K562 (cell line): ENCODE measurements at regions not wholly inside any gene's neighbourhood (a gene's known extent, or its start where the extent isn't known, plus 50 kb on each side); places are given as distances from the start of the nearest gene placed in this dataset.

Source experiments
- ATAC-seq: fragments of 200-7000 bp; cut with Tn5 transposase; 3 replicates; pipeline ENCODE4 v1.9.1; 2020; ENCODE audit warnings: moderate library complexity
- BruUV-seq: library from RNA; stranded (reverse); fragments of 400-500 nt; replicated peaks from 2 replicates; lab custom pipeline; 2021; lab: Mats Ljungman, UMichigan
- CTCF ChIA-PET: fragments of 300-600 bp; formaldehyde crosslinking; extraction: SDS; loops from one replicate; lab custom pipeline; 2021; ENCODE audit warnings: low intra/inter-chr PET ratio; lab: Yijun Ruan, JAX
- POLR2A ChIA-PET: fragments of 300-600, 350-650 bp; sonication (Branson Sonifier 250); formaldehyde crosslinking; extraction: SDS; loops from one replicate; lab custom pipeline; 2021; ENCODE audit warnings: antibody characterized with exemption, inconsistent platforms; lab: Yijun Ruan, JAX
- DNase-seq, 4 experiments: peaks; one replicate each; pipeline versions ENCODE4 v3.0.0 to v3.0.0-alpha.2; 2011 to 2018; ENCODE audit warnings: low spot score in 3 of 4, mixed read lengths in 3 of 4; ENCODE audit errors: extremely low read depth in 1 of 4
- FAIRE-seq: peaks from 2 replicates; lab custom pipeline; 2011; peaks lifted over from hg19 to GRCh38; lab: Jason Lieb, UNC
- H2AFZ ChIP-seq: 2 replicates; pipeline ENCODE4 v1.6.0; 2011; ENCODE audit warnings: low read depth, low read length, control low read depth, inconsistent platforms
- H3K27ac ChIP-seq: fragments of 200-600 bp; 3 replicates; pipeline ENCODE4 v1.8.0; 2011; ENCODE audit warnings: low read depth, mild to moderate bottlenecking, control low read depth, inconsistent platforms, low read length, moderate library complexity, mixed read lengths; ENCODE audit errors: extremely low read depth
- H3K27me3 ChIP-seq, 2 experiments: fragments of 300-600 bp in 1 of 2; 2 replicates in 1 of 2; 3 replicates in 1 of 2; pipeline versions ENCODE4 v1.6.0 to v1.8.0; 2011; ENCODE audit warnings: inconsistent platforms in 2 of 2, low read length in 2 of 2, mild to moderate bottlenecking in 1 of 2, mixed read lengths in 1 of 2, moderate library complexity in 1 of 2; ENCODE audit not compliant: control insufficient read depth in 2 of 2, insufficient read depth in 2 of 2
- H3K36me3 ChIP-seq: fragments of 300-600 bp; 3 replicates; pipeline ENCODE4 v1.8.0; 2011; ENCODE audit warnings: mild to moderate bottlenecking, low read length, inconsistent platforms; ENCODE audit not compliant: control insufficient read depth, insufficient read depth
- H3K4me1 ChIP-seq, 2 experiments: fragments of 200-600 bp in 1 of 2; replicated peaks in 1 of 2; 2 replicates in 1 of 2; 3 replicates in 1 of 2; pipeline versions ENCODE4 v1.5.1 to v1.8.0; 2011; ENCODE audit warnings: inconsistent platforms in 2 of 2, low read length in 2 of 2, mild to moderate bottlenecking in 1 of 2, mixed read lengths in 1 of 2, moderate library complexity in 1 of 2; ENCODE audit not compliant: control insufficient read depth in 2 of 2, insufficient read depth in 2 of 2
- H3K4me2 ChIP-seq: 2 replicates; pipeline ENCODE4 v1.6.1; 2011; ENCODE audit warnings: low read length, control low read depth, inconsistent platforms, mixed read lengths; ENCODE audit not compliant: insufficient read depth
- H3K4me3 ChIP-seq: fragments of 200-600 bp; sonication (generic), shearing (Covaris generic); 2 replicates; pipeline ENCODE4 v1.5.1; 2016; ENCODE audit warnings: control low read depth, inconsistent platforms
- H3K79me2 ChIP-seq: fragments of 200-600 bp; 3 replicates; pipeline ENCODE4 v1.8.0; 2011; ENCODE audit warnings: low read length, inconsistent platforms; ENCODE audit not compliant: control insufficient read depth, insufficient read depth
- H3K9ac ChIP-seq, 2 experiments: 2 replicates each; pipeline versions ENCODE4 v1.6.0 to v1.6.1; 2011; ENCODE audit warnings: low read depth in 2 of 2, low read length in 2 of 2, control low read depth in 1 of 2, inconsistent platforms in 1 of 2, mild to moderate bottlenecking in 1 of 2, mixed read lengths in 1 of 2; ENCODE audit not compliant: insufficient read depth in 1 of 2
- H3K9me1 ChIP-seq: one replicate; pipeline ENCODE4 v1.6.0; 2011; ENCODE audit warnings: inconsistent platforms, mild to moderate bottlenecking, low read length, moderate library complexity; ENCODE audit not compliant: control insufficient read depth, insufficient read depth
- H3K9me3 ChIP-seq: replicated peaks from 2 replicates; pipeline ENCODE4 v1.5.1; 2011; ENCODE audit warnings: low read depth, low read length, inconsistent platforms; ENCODE audit not compliant: control insufficient read depth, insufficient read depth
- H4K20me1 ChIP-seq: replicated peaks from 2 replicates; pipeline ENCODE4 v1.6.1; 2011; ENCODE audit warnings: low read length, inconsistent platforms, mixed read lengths; ENCODE audit not compliant: control insufficient read depth, insufficient read depth
- ATF1 ChIP-seq, 2 experiments: fragments of 450-650 bp in 1 of 2; IDR thresholded peaks; 2 replicates each; pipeline ENCODE4 v1.6.1; 2016; ENCODE audit warnings: missing compliant biosample characterization in 1 of 2, missing genetic modification characterization in 1 of 2
- ATF6 ChIP-seq: sonication (generic); formaldehyde crosslinking; IDR thresholded peaks from 2 replicates; pipeline ENCODE4 v1.4.0; 2020; ENCODE audit warnings: mild to moderate bottlenecking, missing genetic modification reagents
- BCOR ChIP-seq: fragments of 450-650 bp; IDR thresholded peaks from 2 replicates; pipeline ENCODE4 v1.6.1; 2016
- CBX1 ChIP-seq: sonication (generic); IDR thresholded peaks from 2 replicates; pipeline ENCODE4 v1.6.1; 2016; ENCODE audit warnings: antibody characterized with exemption, low read depth, mild to moderate bottlenecking
- CHD4 ChIP-seq: fragments of 200-600 bp; sonication (generic); IDR thresholded peaks from 3 replicates; pipeline ENCODE4 v1.6.1; 2012; ENCODE audit warnings: low read depth, mild to moderate bottlenecking, mixed read lengths, low read length, inconsistent platforms; ENCODE audit not compliant: insufficient read depth, insufficient replicate concordance, poor library complexity, severe bottlenecking
- CREM ChIP-seq: IDR thresholded peaks from 2 replicates; pipeline ENCODE4 v1.6.1; 2014; ENCODE audit warnings: antibody characterized with exemption, low read depth
- FOSL1 ChIP-seq: fragments of 200-800 bp; sonication (Bioruptor generic); conservative IDR thresholded peaks from 2 replicates; pipeline ENCODE4 v1.6.1; 2016; ENCODE audit warnings: missing genetic modification characterization, missing compliant biosample characterization
- KLF13 ChIP-seq: fragments of 450-650 bp; IDR thresholded peaks from 2 replicates; pipeline ENCODE4 v1.6.1; 2016; ENCODE audit warnings: missing genetic modification characterization, low read depth, mild to moderate bottlenecking, missing compliant biosample characterization, moderate library complexity, borderline replicate concordance
- NR3C1 ChIP-seq: sonication (generic); formaldehyde crosslinking; IDR thresholded peaks from 2 replicates; pipeline ENCODE4 v1.8.1; 2022; ENCODE audit warnings: missing genetic modification reagents
- PHB ChIP-seq: fragments of 250-450 bp; sonication (Bioruptor Pico); IDR thresholded peaks from 2 replicates; pipeline ENCODE4 v1.5.0; 2021
- RBFOX2 ChIP-seq: fragments of 200-400 bp; formaldehyde crosslinking; IDR thresholded peaks from 2 replicates; pipeline ENCODE4 v1.6.1; 2017; ENCODE audit warnings: low read depth, mild to moderate bottlenecking, low read length, moderate library complexity
- RBM17 ChIP-seq: fragments of 200-400 bp; formaldehyde crosslinking; IDR thresholded peaks from 2 replicates; pipeline ENCODE4 v1.6.1; 2017; ENCODE audit warnings: low read depth, mild to moderate bottlenecking, low read length, borderline replicate concordance
- RBM25 ChIP-seq: fragments of 200-400 bp; formaldehyde crosslinking; IDR thresholded peaks from 2 replicates; pipeline ENCODE4 v1.6.1; 2018; ENCODE audit warnings: low read length, low read depth, moderate library complexity; ENCODE audit not compliant: severe bottlenecking
- SMARCE1 ChIP-seq: fragments of 450-650 bp; IDR thresholded peaks from 2 replicates; pipeline ENCODE4 v1.7.1; 2016; ENCODE audit warnings: mild to moderate bottlenecking
- TRIM24 ChIP-seq, 2 experiments: fragments of 450-650 bp; IDR thresholded peaks; 2 replicates each; pipeline ENCODE4 v1.6.1; 2016
- ZBTB26 ChIP-seq: fragments of 450-650 bp; formaldehyde crosslinking; IDR thresholded peaks from 2 replicates; pipeline ENCODE4 v1.4.0; 2022; ENCODE audit warnings: missing genetic modification characterization
- ZBTB34 ChIP-seq: fragments of 250-450 bp; sonication (Bioruptor Pico); IDR thresholded peaks from 2 replicates; pipeline ENCODE4 v1.8.0; 2021; ENCODE audit warnings: mild to moderate bottlenecking, moderate library complexity
- ZFP36 ChIP-seq: fragments of 150-350 bp; IDR thresholded peaks from 2 replicates; pipeline ENCODE4 v1.6.1; 2018; ENCODE audit warnings: low read length, low read depth; ENCODE audit not compliant: partially characterized antibody
- ZNF121 ChIP-seq: sonication (generic); formaldehyde crosslinking; conservative IDR thresholded peaks from 2 replicates; pipeline ENCODE4 v1.8.0; 2022; ENCODE audit warnings: missing genetic modification reagents
- ZNF174 ChIP-seq: fragments of 250-450 bp; sonication (Bioruptor Pico); IDR thresholded peaks from 2 replicates; pipeline ENCODE4 v1.4.0; 2020; ENCODE audit warnings: mild to moderate bottlenecking
- ZNF263 ChIP-seq: sonication (generic); formaldehyde crosslinking; IDR thresholded peaks from 2 replicates; pipeline ENCODE4 v1.8.0; 2022; ENCODE audit warnings: mild to moderate bottlenecking, missing genetic modification reagents, borderline replicate concordance
- ZNF717 ChIP-seq: fragments of 250-450 bp; sonication (Bioruptor Pico); IDR thresholded peaks from 2 replicates; pipeline ENCODE4 v1.5.0; 2021
- WGBS: fragments of 100-300 bp; shearing (Covaris generic); methylation state at CpG from one replicate; pipeline ENCODE4 v1.1.6; 2016; ENCODE audit warnings: low coverage, mixed read lengths; ENCODE audit not compliant: insufficient coverage; ENCODE audit errors: missing lambda C conversion rate; 5-methylcytosine and 5-hydroxymethylcytosine counted together
- in situ Hi-C: fragments of 300-500 bp; cut with MboI; formaldehyde crosslinking; loops from 4 replicates; pipeline ENCODE4 v1.15.0; 2018; ENCODE audit warnings: inconsistent platforms, mixed read lengths
- intact Hi-C: fragments of 100-400 bp; cut with micrococcal nuclease; formaldehyde crosslinking; loops from 2 replicates; pipeline ENCODE4 v1.14.2; 2022

DNA sequence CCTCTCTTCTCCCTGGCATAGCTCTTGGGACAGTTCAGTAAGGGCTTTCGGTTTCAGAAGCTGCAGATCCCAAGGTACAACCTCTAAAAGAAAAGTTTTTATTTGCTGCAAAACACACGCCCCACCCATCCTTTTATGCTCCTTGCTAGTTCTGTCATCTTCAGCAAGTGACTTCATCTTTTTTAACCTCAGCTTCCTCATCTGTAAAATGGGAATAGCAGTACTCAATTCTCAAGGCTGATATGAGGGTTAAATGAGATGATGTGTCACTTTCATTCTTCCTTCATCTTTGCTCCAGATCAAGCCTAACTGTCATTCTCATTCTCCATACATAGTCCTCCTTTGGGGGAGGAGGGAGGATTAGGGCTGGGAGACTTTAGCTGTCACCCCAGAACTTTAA, 90.0 kb upstream of the ALX4 start:
- no peaks in the 10 kb centered on the region for H4K20me1 ChIP-seq
- peaks cover 10 to 33% of the 10 kb centered on the region in 2 experiments; a peak in 4 of 5 replicates for H3K27me3 ChIP-seq
- ATAC-seq (no peak), DNase-seq (no peak), FAIRE-seq (no peak)
- H3K4me2 ChIP-seq = no peak overlapping the region
- H3K36me3 ChIP-seq = no peaks in the 10 kb centered on the region
- H3K9ac ChIP-seq = no peak overlapping the region
- H3K9me1 ChIP-seq = no peaks in the 10 kb centered on the region
- 13% methylated on average over 2 of the region's 2 CpGs for WGBS
- H3K9me3 ChIP-seq = no peaks in the 10 kb centered on the region
- peak overlapping the region; percentile 72 for H2AFZ ChIP-seq
- H3K79me2 ChIP-seq = no peaks in the 10 kb centered on the region
- intact Hi-C loops = no loop called here
- POLR2A ChIA-PET = no interaction called here
- CTCF ChIA-PET = interaction anchor here (0.5 kb wide), 1 partner anchor 152 kb away, joined by 3 read pairs; no protein-coding TSS in a partner anchor
- no peak overlapping the region for H3K27ac ChIP-seq
- in situ Hi-C loops = no loop called here
- peaks cover 0 to 11% of the 10 kb centered on the region in 2 experiments; a peak in 2 of 5 replicates for H3K4me1 ChIP-seq
- no peak overlapping the region for H3K4me3 ChIP-seq
- no TSS peak for BruUV-seq
- TF ChIP-seq ATF6 (CRISPR knock-in tag) (no peak), NR3C1 (CRISPR knock-in tag) (no peak), ATF1 (CRISPR knock-in tag; IDR thresholded peaks at IDR 0.05) (no peak), ATF1 (tag; IDR thresholded peaks at IDR 0.05) (no peak), RBM17 (no peak), RBFOX2 (no peak), ZBTB26 (no peak), ZNF717 (no peak), ZNF263 (CRISPR knock-in tag) (peak; percentile 38; the same call in 1 of the 2 replicates), CHD4 (peak; percentile 61), SMARCE1 (no peak), BCOR (peak; percentile 62; the same call in 1 of the 2 replicates), TRIM24 (IDR thresholded peaks at IDR 0.05) (no peak), FOSL1 (tag) (no peak), CBX1 (no peak), ZFP36 (no peak), PHB (CRISPR knock-in tag) (no peak), ZNF121 (no peak), ZBTB34 (CRISPR knock-in tag) (no peak), ZNF174 (CRISPR knock-in tag) (no peak), RBM25 (peak; percentile 85), CREM (no peak), KLF13 (tag) (no peak)
